Smooth muscle cell (in vitro differentiated cells): ENCODE measurements at regions not wholly inside any gene's neighbourhood (a gene's known extent, or its start where the extent isn't known, plus 50 kb on each side); places are given as distances from the start of the nearest gene placed in this dataset.

ENCODE experiments used
- DNase-seq: peaks from one replicate; lab custom pipeline; 2025; ENCODE audit not compliant: unreplicated experiment; lab: John Stamatoyannopoulos, UW
- H2AFZ ChIP-seq: fragments of 200-600 bp; sonication (generic); 2 replicates; pipeline ENCODE4 v1.6.0; 2016; ENCODE audit warnings: antibody characterized with exemption, low read depth, mild to moderate bottlenecking
- H3F3A ChIP-seq: fragments of 200-600 bp; sonication (generic); 2 replicates; pipeline ENCODE4 v1.6.0; 2017; ENCODE audit warnings: antibody characterized with exemption, low read depth
- H3K27ac ChIP-seq: fragments of 200-600 bp; sonication (generic); 2 replicates; pipeline ENCODE4 v1.5.1; 2016; ENCODE audit warnings: low read depth, mild to moderate bottlenecking
- H3K27me3 ChIP-seq: fragments of 200-600 bp; sonication (generic); 2 replicates; pipeline ENCODE4 v1.6.1; 2016; ENCODE audit warnings: low read depth, mild to moderate bottlenecking
- H3K36me3 ChIP-seq: fragments of 200-600 bp; sonication (generic); 2 replicates; pipeline ENCODE4 v1.5.1; 2016; ENCODE audit warnings: low read depth
- H3K4me1 ChIP-seq: fragments of 200-600 bp; sonication (generic); 2 replicates; pipeline ENCODE4 v1.5.1; 2016; ENCODE audit warnings: low read depth
- H3K4me2 ChIP-seq: fragments of 200-600 bp; sonication (generic); 2 replicates; pipeline ENCODE4 v1.6.0; 2016; ENCODE audit warnings: mild to moderate bottlenecking
- H3K4me3 ChIP-seq: fragments of 200-600 bp; sonication (generic); 2 replicates; pipeline ENCODE4 v1.5.1; 2016; ENCODE audit warnings: mild to moderate bottlenecking
- H3K79me2 ChIP-seq: fragments of 200-600 bp; sonication (generic); 2 replicates; pipeline ENCODE4 v1.6.0; 2016; ENCODE audit warnings: low read depth, mild to moderate bottlenecking
- H3K9ac ChIP-seq: fragments of 200-600 bp; sonication (generic); 2 replicates; pipeline ENCODE4 v1.6.0; 2016; ENCODE audit warnings: low read depth
- H3K9me3 ChIP-seq: fragments of 200-600 bp; sonication (generic); replicated peaks from 2 replicates; pipeline ENCODE4 v1.5.1; 2016; ENCODE audit warnings: low read depth
- H4K20me1 ChIP-seq: fragments of 200-600 bp; sonication (generic); 2 replicates; pipeline ENCODE4 v1.6.0; 2016; ENCODE audit warnings: low read depth
- WGBS: methylation state at CpG from one replicate; pipeline ENCODE4 v1.1.7; 2016; ENCODE audit warnings: low lambda C conversion rate; 5-methylcytosine and 5-hydroxymethylcytosine counted together
- TF ChIP-seq, protein P1 (sequence below): fragments of 200-600 bp; sonication (generic); IDR thresholded peaks from 2 replicates; pipeline ENCODE4 v1.5.1; 2017; ENCODE audit warnings: borderline replicate concordance, mild to moderate bottlenecking, antibody characterized with exemption; ENCODE audit not compliant: insufficient read depth, poor library complexity, severe bottlenecking

DNA sequence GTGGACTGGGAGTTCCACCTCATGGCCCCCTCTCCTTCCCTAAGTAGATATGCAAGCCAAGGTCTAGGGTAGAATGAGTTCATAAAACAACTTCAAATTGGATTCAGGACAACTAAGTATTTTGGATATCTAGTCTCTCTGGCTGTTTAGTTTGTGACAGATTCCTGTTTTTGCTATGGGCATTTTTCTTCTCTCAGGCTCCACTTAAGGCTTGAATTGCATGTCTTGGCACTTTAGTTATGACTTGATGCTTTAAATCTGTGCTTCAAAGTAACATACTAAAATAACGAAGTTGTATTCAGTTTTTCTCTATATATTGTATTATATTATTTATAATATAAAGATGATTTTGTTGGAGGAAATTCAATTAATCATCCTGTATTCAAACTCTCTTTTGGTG, 873.4 kb upstream of the MBL2 start:
- no peak for DNase-seq
- H3K4me1 ChIP-seq: no peaks in the 10 kb centered on the region
- no peaks in the 10 kb centered on the region for H3K27me3 ChIP-seq
- 89% methylated on average over 1 of the region's 1 CpG for WGBS
- no peak overlapping the region for H3K4me3 ChIP-seq
- H3K9me3 ChIP-seq: peaks cover 12% of the 10 kb centered on the region
- H3K4me2 ChIP-seq: no peak overlapping the region
- no peaks in the 10 kb centered on the region for H3K36me3 ChIP-seq
- H2AFZ ChIP-seq: no peak overlapping the region
- H4K20me1 ChIP-seq: no peaks in the 10 kb centered on the region
- no peak overlapping the region for H3K27ac ChIP-seq
- H3K9ac ChIP-seq: no peak overlapping the region
- no peaks in the 10 kb centered on the region for H3K79me2 ChIP-seq
- H3F3A ChIP-seq: no peaks in the 10 kb centered on the region
- TF ChIP-seq, protein P1, sequence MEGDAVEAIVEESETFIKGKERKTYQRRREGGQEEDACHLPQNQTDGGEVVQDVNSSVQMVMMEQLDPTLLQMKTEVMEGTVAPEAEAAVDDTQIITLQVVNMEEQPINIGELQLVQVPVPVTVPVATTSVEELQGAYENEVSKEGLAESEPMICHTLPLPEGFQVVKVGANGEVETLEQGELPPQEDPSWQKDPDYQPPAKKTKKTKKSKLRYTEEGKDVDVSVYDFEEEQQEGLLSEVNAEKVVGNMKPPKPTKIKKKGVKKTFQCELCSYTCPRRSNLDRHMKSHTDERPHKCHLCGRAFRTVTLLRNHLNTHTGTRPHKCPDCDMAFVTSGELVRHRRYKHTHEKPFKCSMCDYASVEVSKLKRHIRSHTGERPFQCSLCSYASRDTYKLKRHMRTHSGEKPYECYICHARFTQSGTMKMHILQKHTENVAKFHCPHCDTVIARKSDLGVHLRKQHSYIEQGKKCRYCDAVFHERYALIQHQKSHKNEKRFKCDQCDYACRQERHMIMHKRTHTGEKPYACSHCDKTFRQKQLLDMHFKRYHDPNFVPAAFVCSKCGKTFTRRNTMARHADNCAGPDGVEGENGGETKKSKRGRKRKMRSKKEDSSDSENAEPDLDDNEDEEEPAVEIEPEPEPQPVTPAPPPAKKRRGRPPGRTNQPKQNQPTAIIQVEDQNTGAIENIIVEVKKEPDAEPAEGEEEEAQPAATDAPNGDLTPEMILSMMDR: no peak

DNA sequence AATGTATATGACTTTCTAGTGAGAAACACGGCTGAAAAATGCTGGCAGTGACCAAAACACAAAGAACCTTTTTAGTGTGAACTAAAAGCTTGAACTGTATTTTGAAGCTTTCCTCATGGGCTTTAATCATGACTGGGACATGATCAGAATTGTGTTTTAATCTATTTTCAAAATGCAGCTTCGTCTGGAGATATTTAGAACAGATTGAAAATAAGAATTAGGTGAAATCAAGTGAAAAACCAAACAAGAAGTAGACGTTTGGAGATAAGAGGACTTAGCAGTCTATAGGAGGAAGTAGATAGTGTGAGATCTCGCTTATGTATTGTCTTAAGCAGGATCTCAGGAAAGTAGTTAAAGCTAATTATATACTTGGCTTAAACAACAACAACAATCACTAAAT, 865.4 kb upstream of the MBL2 start:
- no peak overlapping the region for H3K4me2 ChIP-seq
- TF ChIP-seq, protein P1: no peak
- H4K20me1 ChIP-seq: no peaks in the 10 kb centered on the region
- no peaks in the 10 kb centered on the region for H3K4me1 ChIP-seq
- peaks cover 6% of the 10 kb centered on the region for H3K9me3 ChIP-seq
- H3K36me3 ChIP-seq: no peaks in the 10 kb centered on the region
- no peak overlapping the region for H3K4me3 ChIP-seq
- no peak overlapping the region for H3K27ac ChIP-seq
- no peaks in the 10 kb centered on the region for H3K27me3 ChIP-seq
- H3K79me2 ChIP-seq: no peaks in the 10 kb centered on the region
- no peak overlapping the region for H3K9ac ChIP-seq
- no peak for DNase-seq
- WGBS: 66% methylated on average over 4 of the region's 4 CpGs
- H3F3A ChIP-seq: no peaks in the 10 kb centered on the region
- peak overlapping the region; percentile 44 for H2AFZ ChIP-seq

DNA sequence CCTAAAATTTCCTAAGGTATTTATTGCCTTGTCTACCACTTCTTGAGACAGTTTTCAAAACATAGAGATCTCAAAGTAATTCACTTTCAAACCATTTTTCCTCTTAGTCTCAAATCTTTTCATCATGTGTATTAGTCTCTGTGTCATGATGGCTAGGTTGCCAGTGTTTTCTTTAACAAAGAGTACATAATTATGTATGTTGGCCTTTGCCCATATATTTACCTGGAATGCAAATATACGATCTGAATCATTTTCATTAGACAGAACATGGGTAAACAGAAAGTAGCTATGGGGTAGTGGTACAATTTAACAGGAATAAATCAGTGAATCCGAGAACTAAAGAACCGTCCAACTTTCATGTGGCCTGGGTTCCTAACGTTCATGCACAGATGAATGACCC, 852.1 kb upstream of the MBL2 start:
- Histone ChIP-seq H3K4me2 (no peak overlapping the region), H3F3A (no peaks in the 10 kb centered on the region), H2AFZ (no peak overlapping the region), H3K9me3 (no peaks in the 10 kb centered on the region), H3K9ac (no peak overlapping the region), H3K27me3 (no peaks in the 10 kb centered on the region), H3K36me3 (no peaks in the 10 kb centered on the region), H3K27ac (no peak overlapping the region), H3K4me3 (no peak overlapping the region), H3K79me2 (no peaks in the 10 kb centered on the region), H4K20me1 (no peaks in the 10 kb centered on the region), H3K4me1 (no peaks in the 10 kb centered on the region)
- TF ChIP-seq, protein P1: no peak
- DNase-seq: no peak
- 98% methylated on average over 4 of the region's 4 CpGs for WGBS

DNA sequence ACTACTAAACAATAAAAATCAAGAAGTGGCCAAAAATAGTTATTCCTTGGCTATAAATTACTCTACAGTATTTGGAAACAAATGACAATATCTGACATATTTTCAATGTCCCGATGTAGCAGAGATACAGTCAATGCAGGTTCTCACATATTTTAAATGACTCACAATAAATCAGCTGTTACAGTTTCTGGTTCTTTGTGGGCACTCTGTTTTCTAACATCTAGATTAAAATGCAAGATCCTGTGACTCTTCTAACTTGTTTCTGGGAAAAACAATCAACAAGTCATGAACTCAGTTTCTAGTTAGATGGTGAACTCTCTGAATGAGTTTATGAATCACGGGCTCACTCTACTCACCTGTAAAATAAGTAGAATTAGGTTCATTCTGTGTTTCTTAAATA, 849.6 kb upstream of the MBL2 start:
- H3K36me3 ChIP-seq: no peaks in the 10 kb centered on the region
- H3K27me3 ChIP-seq: no peaks in the 10 kb centered on the region
- no peaks in the 10 kb centered on the region for H3F3A ChIP-seq
- no peaks in the 10 kb centered on the region for H4K20me1 ChIP-seq
- H3K9me3 ChIP-seq: no peaks in the 10 kb centered on the region
- no peak for DNase-seq
- 87% methylated on average over 2 of the region's 2 CpGs for WGBS
- H3K4me1 ChIP-seq: no peaks in the 10 kb centered on the region
- H3K27ac ChIP-seq: no peak overlapping the region
- no peaks in the 10 kb centered on the region for H3K79me2 ChIP-seq
- TF ChIP-seq, protein P1: no peak
- no peak overlapping the region for H3K9ac ChIP-seq
- no peak overlapping the region for H2AFZ ChIP-seq
- no peak overlapping the region for H3K4me2 ChIP-seq
- H3K4me3 ChIP-seq: no peak overlapping the region
